Fibroblast of lung (primary cell): ENCODE measurements at regions not wholly inside any gene's neighbourhood (a gene's known extent, or its start where the extent isn't known, plus 50 kb on each side); places are given as distances from the start of the nearest gene placed in this dataset.

Experiments used
- DNase-seq, 2 donors: peaks; one replicate each; pipeline versions ENCODE4 v3.0.0 to v3.0.0-alpha.2; 2010; ENCODE audit warnings: low read depth in 2 of 2
- H2AFZ ChIP-seq: 2 replicates; pipeline ENCODE4 v1.5.1; 2012; ENCODE audit warnings: low read length, control low read depth, inconsistent platforms
- H3K27ac ChIP-seq: 2 replicates; pipeline ENCODE4 v1.5.1; 2011; ENCODE audit warnings: low read length, control low read depth; ENCODE audit not compliant: insufficient read depth
- H3K27me3 ChIP-seq: 2 replicates; pipeline ENCODE4 v1.5.1; 2011; ENCODE audit warnings: mild to moderate bottlenecking, low read length; ENCODE audit not compliant: control insufficient read depth, insufficient read depth
- H3K36me3 ChIP-seq: 2 replicates; pipeline ENCODE4 v1.5.1; 2011; ENCODE audit warnings: low read length; ENCODE audit not compliant: control insufficient read depth, insufficient read depth
- H3K4me1 ChIP-seq: 2 replicates; pipeline ENCODE4 v1.5.1; 2011; ENCODE audit warnings: low read length; ENCODE audit not compliant: control insufficient read depth, insufficient read depth; ENCODE audit errors: extremely low read depth
- H3K4me2 ChIP-seq: 2 replicates; pipeline ENCODE4 v1.5.1; 2011; ENCODE audit warnings: low read length, control low read depth; ENCODE audit not compliant: insufficient read depth; ENCODE audit errors: extremely low read depth
- H3K4me3 ChIP-seq, 4 experiments: fragments of 200-600 bp in 1 of 4; sonication (generic) in 1 of 4; replicated peaks in 1 of 4; 2 replicates each; pipeline ENCODE4 v1.5.1; 2011 to 2016; ENCODE audit warnings: low read length in 4 of 4, low read depth in 3 of 4, mild to moderate bottlenecking in 3 of 4, control low read depth in 2 of 4, inconsistent platforms in 1 of 4, mixed read lengths in 1 of 4; ENCODE audit not compliant: insufficient read depth in 1 of 4; ENCODE audit errors: control extremely low read depth in 1 of 4
- H3K79me2 ChIP-seq: 2 replicates; pipeline ENCODE4 v1.5.1; 2012; ENCODE audit warnings: mild to moderate bottlenecking, low read length, inconsistent platforms; ENCODE audit not compliant: control insufficient read depth, insufficient read depth
- H3K9ac ChIP-seq: 2 replicates; pipeline ENCODE4 v1.5.1; 2011; ENCODE audit warnings: mild to moderate bottlenecking, low read length, control low read depth; ENCODE audit not compliant: insufficient read depth
- H3K9me3 ChIP-seq: 2 replicates; pipeline ENCODE4 v1.5.1; 2012; ENCODE audit warnings: low read depth, low read length; ENCODE audit not compliant: control insufficient read depth, insufficient read depth
- H4K20me1 ChIP-seq: 2 replicates; pipeline ENCODE4 v1.5.1; 2011; ENCODE audit warnings: low read length; ENCODE audit not compliant: control insufficient read depth, insufficient read depth; ENCODE audit errors: extremely low read depth
- EZH2 ChIP-seq: IDR thresholded peaks from 2 replicates; pipeline ENCODE4 v1.5.1; 2012; ENCODE audit warnings: low read length, control low read depth, mild to moderate bottlenecking; ENCODE audit errors: missing control alignments
- TF ChIP-seq, protein P1 (sequence below), 2 donors: IDR thresholded peaks in 1 of 2; conservative IDR thresholded peaks in 1 of 2; 1 replicate in 1 of 2; 2 replicates in 1 of 2; pipeline ENCODE4 v1.5.1; 2011 to 2012; ENCODE audit warnings: low read length in 2 of 2, control low read depth in 1 of 2, inconsistent platforms in 1 of 2, low read depth in 1 of 2, mild to moderate bottlenecking in 1 of 2

DNA sequence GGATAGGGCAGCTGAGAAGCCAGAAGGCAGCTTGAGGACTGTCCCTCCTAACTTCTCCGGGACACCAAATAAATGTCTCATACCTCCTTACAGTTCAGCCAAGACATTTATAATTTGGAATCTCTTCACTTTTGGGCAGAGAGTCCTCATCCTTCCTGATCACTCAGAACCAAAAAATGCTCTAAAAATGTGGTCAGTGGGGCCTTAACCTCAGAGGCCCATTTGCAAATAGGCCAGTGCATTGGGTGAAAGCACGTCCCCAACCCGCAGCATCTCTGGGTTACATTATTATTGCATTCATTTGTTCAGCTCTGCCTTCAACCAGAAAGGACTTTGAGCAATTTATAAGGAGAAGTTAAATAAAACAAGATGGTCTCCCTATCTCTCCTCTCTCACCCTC, 112.4 kb upstream of the IRX3 start:
- Histone ChIP-seq H3K4me2 (no peak overlapping the region), H3K79me2 (no peaks in the 10 kb centered on the region), H3K9me3 (no peaks in the 10 kb centered on the region), H3K27me3 (no peaks in the 10 kb centered on the region), H3K4me1 (no peaks in the 10 kb centered on the region), H3K27ac (no peak overlapping the region), H2AFZ (no peak overlapping the region), H3K36me3 (no peaks in the 10 kb centered on the region), H4K20me1 (no peaks in the 10 kb centered on the region), H3K9ac (no peak overlapping the region), H3K4me3 (no peak overlapping the region)
- DNase-seq: no peak
- TF ChIP-seq EZH2: no peak
- TF ChIP-seq, protein P1, sequence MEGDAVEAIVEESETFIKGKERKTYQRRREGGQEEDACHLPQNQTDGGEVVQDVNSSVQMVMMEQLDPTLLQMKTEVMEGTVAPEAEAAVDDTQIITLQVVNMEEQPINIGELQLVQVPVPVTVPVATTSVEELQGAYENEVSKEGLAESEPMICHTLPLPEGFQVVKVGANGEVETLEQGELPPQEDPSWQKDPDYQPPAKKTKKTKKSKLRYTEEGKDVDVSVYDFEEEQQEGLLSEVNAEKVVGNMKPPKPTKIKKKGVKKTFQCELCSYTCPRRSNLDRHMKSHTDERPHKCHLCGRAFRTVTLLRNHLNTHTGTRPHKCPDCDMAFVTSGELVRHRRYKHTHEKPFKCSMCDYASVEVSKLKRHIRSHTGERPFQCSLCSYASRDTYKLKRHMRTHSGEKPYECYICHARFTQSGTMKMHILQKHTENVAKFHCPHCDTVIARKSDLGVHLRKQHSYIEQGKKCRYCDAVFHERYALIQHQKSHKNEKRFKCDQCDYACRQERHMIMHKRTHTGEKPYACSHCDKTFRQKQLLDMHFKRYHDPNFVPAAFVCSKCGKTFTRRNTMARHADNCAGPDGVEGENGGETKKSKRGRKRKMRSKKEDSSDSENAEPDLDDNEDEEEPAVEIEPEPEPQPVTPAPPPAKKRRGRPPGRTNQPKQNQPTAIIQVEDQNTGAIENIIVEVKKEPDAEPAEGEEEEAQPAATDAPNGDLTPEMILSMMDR (conservative IDR thresholded peaks at IDR 0.05 in 1 of 2, IDR thresholded peaks at IDR 0.05 in 1 of 2; ENCODE audit: low read depth in 1 of 2, low read length in 2 of 2): no peak

DNA sequence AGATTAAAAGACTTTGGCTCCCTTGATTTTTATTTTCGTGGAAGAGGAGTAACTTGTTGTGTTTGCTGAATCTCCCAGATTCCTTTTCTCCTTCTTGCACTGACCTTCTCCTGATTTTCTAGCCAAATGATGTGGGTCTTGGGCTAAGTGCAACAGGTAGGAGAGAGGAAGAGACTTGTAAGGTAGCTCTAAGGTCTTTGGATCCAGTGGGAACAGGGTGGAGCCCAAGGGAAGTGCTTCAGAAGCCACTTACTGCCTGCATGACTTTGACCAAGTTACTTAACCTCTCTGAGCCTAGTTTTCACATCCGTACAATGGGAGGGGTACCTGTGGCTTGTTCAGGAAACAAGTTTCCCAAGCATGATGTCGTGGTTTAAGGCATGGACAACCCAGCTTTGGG, 111.3 kb upstream of the IRX3 start:
- no peak overlapping the region for H3K4me3 ChIP-seq
- no peak overlapping the region for H3K4me2 ChIP-seq

GRCh38 chr16:54397190-54397835, 110.7 kb upstream of the IRX3 start:
- H3K36me3 ChIP-seq: no peaks in the 10 kb centered on the region
- DNase-seq: peak in 1 of 2 donors; percentile 47
- no peaks in the 10 kb centered on the region for H3K4me1 ChIP-seq
- H4K20me1 ChIP-seq: no peaks in the 10 kb centered on the region
- H3K27ac ChIP-seq: no peak overlapping the region
- TF ChIP-seq, protein P1 (conservative IDR thresholded peaks at IDR 0.05 in 1 of 2, IDR thresholded peaks at IDR 0.05 in 1 of 2; ENCODE audit: low read depth in 1 of 2, low read length in 2 of 2): no peak
- TF ChIP-seq EZH2: no peak
- no peaks in the 10 kb centered on the region for H3K9me3 ChIP-seq
- no peaks in the 10 kb centered on the region for H3K27me3 ChIP-seq
- H2AFZ ChIP-seq: no peak overlapping the region
- H3K79me2 ChIP-seq: no peaks in the 10 kb centered on the region
- no peak overlapping the region for H3K4me3 ChIP-seq
- no peak overlapping the region for H3K4me2 ChIP-seq
- H3K9ac ChIP-seq: no peak overlapping the region

More for the DNA sequence above, 111.3 kb upstream of the IRX3 start:
- Histone ChIP-seq H3K27ac (no peak overlapping the region), H3K4me1 (no peaks in the 10 kb centered on the region), H2AFZ (no peak overlapping the region), H3K27me3 (no peaks in the 10 kb centered on the region), H3K9me3 (no peaks in the 10 kb centered on the region), H4K20me1 (no peaks in the 10 kb centered on the region), H3K36me3 (no peaks in the 10 kb centered on the region), H3K9ac (no peak overlapping the region), H3K79me2 (no peaks in the 10 kb centered on the region)
- TF ChIP-seq EZH2: no peak
- TF ChIP-seq, protein P1 (conservative IDR thresholded peaks at IDR 0.05 in 1 of 2, IDR thresholded peaks at IDR 0.05 in 1 of 2; ENCODE audit: low read depth in 1 of 2, low read length in 2 of 2): no peak
- DNase-seq: no peak
